IMR-90 (cell line): ENCODE measurements at regions not wholly inside any gene's neighbourhood (a gene's known extent, or its start where the extent isn't known, plus 50 kb on each side); places are given as distances from the start of the nearest gene placed in this dataset.

ENCODE experiments used
- ATAC-seq: fragments of 200-7000 bp; cut with Tn5 transposase; 2 replicates; pipeline ENCODE4 v1.9.1; 2020; ENCODE audit warnings: low read depth, mild to moderate bottlenecking, moderate library complexity
- BruUV-seq: library from RNA; stranded (reverse); fragments of 400-500 nt; replicated peaks from 2 replicates; lab custom pipeline; 2021; lab: Mats Ljungman, UMichigan
- CTCF ChIA-PET: fragments of 300-600 bp; formaldehyde crosslinking; extraction: SDS; loops from one replicate; lab custom pipeline; 2021; ENCODE audit warnings: antibody characterized with exemption; lab: Yijun Ruan, JAX
- POLR2A ChIA-PET: fragments of 300-600 bp; sonication (Branson Sonifier 250); formaldehyde crosslinking; loops from one replicate; lab custom pipeline; 2022; ENCODE audit warnings: antibody characterized with exemption; ENCODE audit not compliant: unreplicated experiment; lab: Charles Lee
- DNase-seq: peaks from one replicate; pipeline ENCODE4 v3.0.0; 2013
- H2AFZ ChIP-seq: replicated peaks from 2 replicates; pipeline ENCODE3; 2013; ENCODE audit warnings: low read length, mild to moderate bottlenecking; ENCODE audit not compliant: poor library complexity
- H2AK5ac ChIP-seq: 2 replicates; pipeline ENCODE4 v1.6.1; 2013; ENCODE audit warnings: low read depth, low read length, inconsistent platforms
- H2AK9ac ChIP-seq: replicated peaks from 2 replicates; pipeline ENCODE3; 2013; ENCODE audit warnings: mild to moderate bottlenecking, low read depth, low read length, moderate library complexity; ENCODE audit not compliant: poor library complexity
- H2BK120ac ChIP-seq: 2 replicates; pipeline ENCODE4 v1.6.1; 2013; ENCODE audit warnings: low read depth, low read length, inconsistent platforms
- H2BK15ac ChIP-seq: 3 replicates; pipeline ENCODE4 v1.6.1; 2013; ENCODE audit warnings: low read depth, low read length, inconsistent platforms
- H2BK20ac ChIP-seq: 2 replicates; pipeline ENCODE4 v1.6.1; 2013; ENCODE audit warnings: low read depth, mild to moderate bottlenecking, inconsistent platforms, low read length, moderate library complexity
- H2BK5ac ChIP-seq: 2 replicates; pipeline ENCODE4 v1.6.1; 2013; ENCODE audit warnings: mild to moderate bottlenecking, low read depth, low read length, inconsistent platforms; ENCODE audit not compliant: poor library complexity, severe bottlenecking
- H3K14ac ChIP-seq: replicated peaks from 2 replicates; pipeline ENCODE4 v1.6.1; 2013; ENCODE audit warnings: low read depth, low read length, inconsistent platforms
- H3K18ac ChIP-seq: 2 replicates; pipeline ENCODE4 v1.6.1; 2013; ENCODE audit warnings: low read depth, low read length, control low read depth
- H3K23ac ChIP-seq: 2 replicates; pipeline ENCODE4 v1.6.1; 2013; ENCODE audit warnings: low read depth, low read length, inconsistent platforms
- H3K27ac ChIP-seq: 2 replicates; pipeline ENCODE4 v1.5.1; 2013; ENCODE audit warnings: mild to moderate bottlenecking, control low read depth, low read length; ENCODE audit not compliant: insufficient read depth
- H3K27me3 ChIP-seq: 2 replicates; pipeline ENCODE4 v1.6.1; 2013; ENCODE audit warnings: low read length; ENCODE audit not compliant: control insufficient read depth, insufficient read depth
- H3K36me3 ChIP-seq: 2 replicates; pipeline ENCODE4 v1.6.1; 2013; ENCODE audit warnings: low read length, mixed read lengths; ENCODE audit not compliant: control insufficient read depth, insufficient read depth
- H3K4ac ChIP-seq: 2 replicates; pipeline ENCODE4 v1.6.1; 2013; ENCODE audit warnings: low read depth, low read length, inconsistent platforms
- H3K4me1 ChIP-seq: 2 replicates; pipeline ENCODE4 v1.6.1; 2013; ENCODE audit warnings: low read length, mixed read lengths; ENCODE audit not compliant: control insufficient read depth, insufficient read depth
- H3K4me2 ChIP-seq: 2 replicates; pipeline ENCODE4 v1.6.1; 2013; ENCODE audit warnings: low read depth, mild to moderate bottlenecking, control low read depth, low read length, moderate library complexity
- H3K4me3 ChIP-seq: 2 replicates; pipeline ENCODE4 v1.5.1; 2013; ENCODE audit warnings: low read depth, mild to moderate bottlenecking, control low read depth, low read length, moderate library complexity; ENCODE audit not compliant: insufficient read depth
- H3K56ac ChIP-seq: 2 replicates; pipeline ENCODE4 v1.6.1; 2013; ENCODE audit warnings: low read length, inconsistent platforms; ENCODE audit not compliant: insufficient read depth; ENCODE audit errors: extremely low read depth
- H3K79me1 ChIP-seq, 2 experiments: 2 replicates each; pipeline ENCODE4 v1.6.1; 2013; ENCODE audit warnings: low read length in 2 of 2, inconsistent platforms in 1 of 2, low read depth in 1 of 2
- H3K9ac ChIP-seq: 2 replicates; pipeline ENCODE4 v1.6.1; 2013; ENCODE audit warnings: low read depth, low read length, control low read depth
- H3K9me1 ChIP-seq: 2 replicates; pipeline ENCODE4 v1.6.1; 2013; ENCODE audit warnings: low read length, inconsistent platforms; ENCODE audit not compliant: insufficient read depth
- H3K9me3 ChIP-seq: 2 replicates; pipeline ENCODE4 v1.6.1; 2013; ENCODE audit warnings: low read length; ENCODE audit not compliant: control insufficient read depth, insufficient read depth
- H4K20me1 ChIP-seq: 2 replicates; pipeline ENCODE4 v1.6.1; 2013; ENCODE audit warnings: low read length, inconsistent platforms; ENCODE audit not compliant: insufficient read depth
- H4K5ac ChIP-seq: 2 replicates; pipeline ENCODE4 v1.6.1; 2013; ENCODE audit warnings: mild to moderate bottlenecking, low read depth, low read length, control low read depth
- H4K8ac ChIP-seq, 2 experiments: 2 replicates each; pipeline ENCODE4 v1.6.1; 2013; ENCODE audit warnings: low read depth in 2 of 2, low read length in 2 of 2, control low read depth in 1 of 2, inconsistent platforms in 1 of 2
- H4K91ac ChIP-seq: 2 replicates; pipeline ENCODE4 v1.6.1; 2013; ENCODE audit warnings: low read depth, low read length, inconsistent platforms; ENCODE audit not compliant: insufficient read depth
- CEBPB ChIP-seq: IDR thresholded peaks from 2 replicates; pipeline ENCODE4 v1.6.1; 2012; ENCODE audit warnings: low read depth, low read length, improper control_type of control experiment
- RCOR1 ChIP-seq: IDR thresholded peaks from 2 replicates; pipeline ENCODE4 v1.6.1; 2012; ENCODE audit warnings: mild to moderate bottlenecking, low read length, improper control_type of control experiment; ENCODE audit not compliant: insufficient replicate concordance
- WGBS, 2 experiments: methylation state at CpG; one replicate each; pipeline versions ENCODE4 v1.1.5 to v1.1.7; 2013; ENCODE audit warnings: missing lambda C conversion rate in 2 of 2; ENCODE audit not compliant: insufficient read length in 1 of 2; ENCODE audit errors: extremely low coverage in 2 of 2; 5-methylcytosine and 5-hydroxymethylcytosine counted together
- dilution Hi-C: fragments of 300-500 bp; cut with HindIII; formaldehyde crosslinking; loops from one replicate; pipeline ENCODE4 v1.14.3; 2018; ENCODE audit warnings: low sequenced_read_pairs; ENCODE audit not compliant: unreplicated experiment
- in situ Hi-C: fragments of 300-500 bp; cut with MboI; formaldehyde crosslinking; loops from 3 replicates; pipeline ENCODE4 v1.14.3; 2019; ENCODE audit warnings: low sequenced_read_pairs, inconsistent platforms, mixed read lengths
- intact Hi-C: fragments of 100-400 bp; cut with micrococcal nuclease; formaldehyde crosslinking; loops from 2 replicates; pipeline ENCODE4 v1.10.0; 2022

GRCh38 chr12:4828176-4828575, 81.5 kb upstream of the KCNA1 start:
- in situ Hi-C loops = no loop called here
- H3K4me2 ChIP-seq = no peak overlapping the region
- 0 out of 2 replicates have a peak, but pooled peaks cover 1% of the 10 kb centered on the region for H3K9me3 ChIP-seq
- no peak overlapping the region for H2BK20ac ChIP-seq
- BruUV-seq = no TSS peak
- no peak overlapping the region for H3K56ac ChIP-seq
- ChIA-PET POLR2A (no interaction called here), CTCF (no interaction called here)
- no peak for DNase-seq
- no peak overlapping the region for H2AK5ac ChIP-seq
- H3K36me3 ChIP-seq = no peaks in the 10 kb centered on the region
- no peak overlapping the region for H2BK15ac ChIP-seq
- H3K27ac ChIP-seq = no peak overlapping the region
- dilution Hi-C loops = no loop called here
- no peak overlapping the region for H3K4me3 ChIP-seq
- H4K91ac ChIP-seq = no peak overlapping the region
- no peak overlapping the region for H2BK120ac ChIP-seq
- H3K14ac ChIP-seq = no peak overlapping the region
- H3K9ac ChIP-seq = no peak overlapping the region
- H3K79me1 ChIP-seq = no peaks in the 10 kb centered on the region
- intact Hi-C loops = no loop called here
- H2BK5ac ChIP-seq = no peak overlapping the region
- H3K4ac ChIP-seq = no peak overlapping the region
- ATAC-seq = no peak
- no peaks in the 10 kb centered on the region for H3K9me1 ChIP-seq
- no peak overlapping the region for H4K8ac ChIP-seq
- no peak overlapping the region for H4K5ac ChIP-seq
- no CpG with 5 or more reads among the region's 4 CpGs for whole genome bisulfite sequencing, 2 experiments
- no peak for TF ChIP-seq RCOR1
- no peak for TF ChIP-seq CEBPB
- no peak overlapping the region for H3K18ac ChIP-seq
- H3K4me1 ChIP-seq = no peaks in the 10 kb centered on the region
- peaks cover 4% of the 10 kb centered on the region for H3K27me3 ChIP-seq
- no peaks in the 10 kb centered on the region for H4K20me1 ChIP-seq
- H2AK9ac ChIP-seq = no peak overlapping the region
- H3K23ac ChIP-seq = no peak overlapping the region
- H2AFZ ChIP-seq = no peak overlapping the region
